Psoas muscle (tissue), 7 donors: ENCODE measurements at regions not wholly inside any gene's neighbourhood (a gene's known extent, or its start where the extent isn't known, plus 50 kb on each side); places are given as distances from the start of the nearest gene placed in this dataset.
"Not testable (repeated sequence)": the region's sequence is repeated elsewhere in the genome, so short reads cannot be mapped to it uniquely, and the experiment has no call there.

Source experiments
- ATAC-seq, 4 donors: fragments of 200-7000 bp; cut with Tn5 transposase; one replicate each; pipeline ENCODE4 v1.9.1; 2020; ENCODE audit warnings: moderate library complexity in 3 of 4, mild to moderate bottlenecking in 2 of 4
- DNase-seq, 2 donors: peaks; one replicate each; pipeline ENCODE4 v3.0.0-alpha.2; 2020
- H3K27ac ChIP-seq: fragments of 200-600 bp; one replicate; pipeline ENCODE4 v1.8.0; 2022
- H3K27me3 ChIP-seq, 3 donors: fragments of 200-600 bp in 1 of 3; one replicate each; pipeline versions ENCODE4 v1.6.1 to v1.8.0; 2013 to 2022; ENCODE audit warnings: low read length in 2 of 3, mild to moderate bottlenecking in 2 of 3, moderate library complexity in 1 of 3; ENCODE audit not compliant: insufficient read depth in 3 of 3
- H3K36me3 ChIP-seq, 2 donors: fragments of 200-600 bp in 1 of 2; one replicate each; pipeline versions ENCODE4 v1.6.1 to v1.8.0; 2013 to 2022; ENCODE audit warnings: low read depth in 1 of 2, mild to moderate bottlenecking in 1 of 2, moderate library complexity in 1 of 2; ENCODE audit not compliant: insufficient read depth in 1 of 2
- H3K4me1 ChIP-seq: fragments of 200-600 bp; one replicate; pipeline ENCODE4 v1.8.0; 2022
- H3K4me3 ChIP-seq: fragments of 200-600 bp; one replicate; pipeline ENCODE4 v1.8.0; 2022; ENCODE audit warnings: mild to moderate bottlenecking
- H3K9me3 ChIP-seq: fragments of 200-600 bp; one replicate; pipeline ENCODE4 v1.8.0; 2022
- CTCF ChIP-seq: fragments of 200-600 bp; IDR thresholded peaks from one replicate; pipeline ENCODE4 v1.8.0; 2022; ENCODE audit warnings: antibody characterized with exemption
- WGBS, 3 donors: extraction: QIAGEN DNeasy Blood & Tissue Kit; methylation state at CpG; one replicate each; pipeline versions ENCODE4 v1.1.6 to v1.1.7; 2013; 5-methylcytosine and 5-hydroxymethylcytosine counted together
- intact Hi-C, 2 donors: fragments of 100-400 bp; cut with DNase I; formaldehyde crosslinking; loops; one replicate each; pipeline versions ENCODE4 v1.11.0 to v1.14.2; 2022
- donor health status: healthy with polysubstance abuse.
- donor health status: DM: no; HTN: no; CAD: no; lungs with moderate emphysema.
- donor health status: Bipolar disorder and iron deficiency.
- donor health status: healthy.
- donor health status: DM: yes; HTN: yes; CAD: no.
- donor health status: DM: no; HTN: no; CAD: no.
- donor health status: DM: yes; HTN: yes; CAD: no.

DNA sequence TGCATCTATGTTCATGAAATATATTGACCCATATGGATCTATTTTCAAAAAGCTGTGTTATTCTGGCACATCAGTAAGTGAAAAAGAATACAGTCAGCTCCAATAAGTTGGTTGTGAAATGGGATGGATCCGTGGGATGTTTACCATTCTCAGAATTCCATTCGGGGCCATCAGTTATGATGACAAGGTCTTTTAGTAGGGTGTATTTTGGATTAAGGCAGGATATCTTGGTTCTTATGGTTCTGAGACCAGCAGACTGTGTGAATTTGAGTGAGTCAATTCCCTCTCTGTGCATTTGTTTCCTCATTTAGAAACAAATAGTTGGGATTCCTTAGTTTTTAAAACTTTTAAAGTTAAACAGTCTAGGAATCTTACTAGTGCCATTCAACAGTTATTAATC lies 287.4 kb downstream of the CD109 start:
- H3K27ac ChIP-seq = no peak overlapping the region

GRCh38 chr6:73980096-73980495 lies 284.1 kb downstream of the CD109 start:
- ATAC-seq (no peak), DNase-seq (no peak)
- no peaks in the 10 kb centered on the region for H3K4me1 ChIP-seq
- no peaks in the 10 kb centered on the region for H3K27me3 ChIP-seq
- no peak overlapping the region for H3K4me3 ChIP-seq
- no peak for TF ChIP-seq CTCF
- H3K27ac ChIP-seq = no peak overlapping the region
- no peaks in the 10 kb centered on the region for H3K36me3 ChIP-seq
- intact Hi-C loops = no loop called here
- H3K9me3 ChIP-seq = peaks cover 9% of the 10 kb centered on the region

More for the DNA sequence above, 287.4 kb downstream of the CD109 start:
- WGBS, 3 donors = 73 to 84% (median 77%) methylated on average over 2 of the region's 2 CpGs
- no peak for TF ChIP-seq CTCF
- H3K36me3 ChIP-seq = no peaks in the 10 kb centered on the region
- H3K4me1 ChIP-seq = no peaks in the 10 kb centered on the region
- ATAC-seq = no peak
- no peaks in the 10 kb centered on the region for H3K27me3 ChIP-seq
- H3K4me3 ChIP-seq = no peak overlapping the region
- no peaks in the 10 kb centered on the region for H3K9me3 ChIP-seq
- no peak for DNase-seq
- intact Hi-C loops = no loop called here

GRCh38 chr6:73978330-73978729 lies 282.3 kb downstream of the CD109 start:
- Histone ChIP-seq H3K4me3 (no peak overlapping the region), H3K9me3 (peaks cover 9% of the 10 kb centered on the region), H3K27ac (no peak overlapping the region), H3K4me1 (no peaks in the 10 kb centered on the region), H3K36me3 (no peaks in the 10 kb centered on the region), H3K27me3 (peaks cover 0 to 3% (median 0%) of the 10 kb centered on the region in 3 donors)
- intact Hi-C loops = no loop called here
- DNase-seq (no peak), ATAC-seq (no peak)
- WGBS, 3 donors = 40 to 45% (median 43%) methylated on average over 2 of the region's 2 CpGs
- no peak for TF ChIP-seq CTCF

GRCh38 chr6:73972518-73972917 lies 276.5 kb downstream of the CD109 start:
- 92 to 96% (median 93%) methylated on average over 7 of the region's 7 CpGs for WGBS, 3 donors
- H3K9me3 ChIP-seq, intact Hi-C loops, H3K27ac ChIP-seq, DNase-seq, H3K27me3 ChIP-seq, H3K4me3 ChIP-seq, H3K4me1 ChIP-seq, H3K36me3 ChIP-seq, ATAC-seq: not testable (repeated sequence)

GRCh38 chr6:73969971-73970970 lies 274.3 kb downstream of the CD109 start:
- H3K4me3 ChIP-seq = no peak overlapping the region
- 48 to 55% (median 53%) methylated on average over 7 of the region's 7 CpGs for WGBS, 3 donors
- H3K9me3 ChIP-seq = no peaks in the 10 kb centered on the region
- intact Hi-C loops = loop anchor here in 1 of 2 donors (10.0 kb wide), 1 partner anchor 1235 kb away; the partner anchor contains the start of gene COL12A1
- DNase-seq (no peak), ATAC-seq (no peak)
- TF ChIP-seq CTCF = peak; percentile 43
- H3K4me1 ChIP-seq = no peaks in the 10 kb centered on the region
- peaks cover 0 to 3% (median 0%) of the 10 kb centered on the region in 3 donors for H3K27me3 ChIP-seq
- no peaks in the 10 kb centered on the region for H3K36me3 ChIP-seq
- no peak overlapping the region for H3K27ac ChIP-seq
